ENCODE measurements at regions not wholly inside any gene's neighbourhood (a gene's known extent, or its start where the extent isn't known, plus 50 kb on each side); places are given as distances from the start of the nearest gene placed in this dataset.

GRCh38 chr4:54359919-54360650 is 131.0 kb downstream of the PDGFRA start:
- H3K27ac ChIP-seq = no peak overlapping the region
- no peak overlapping the region for H3K4me3 ChIP-seq
- H3K27me3 ChIP-seq = no peaks in the 10 kb centered on the region
- intact Hi-C loops (cut with DNase I) = no loop called here
- no peaks in the 10 kb centered on the region for H3K9me3 ChIP-seq
- no peaks in the 10 kb centered on the region for H3K36me3 ChIP-seq
- TF ChIP-seq CTCF (IDR thresholded peaks at IDR 0.05) = no peak
- DNase-seq (ENCODE audit: extremely low spot score in 2 of 2) = no peak
- H3K4me1 ChIP-seq = no peaks in the 10 kb centered on the region

GRCh38 chr4:54363037-54363436 is 133.9 kb downstream of the PDGFRA start:
- no peak for DNase-seq (ENCODE audit: extremely low spot score in 2 of 2)
- Histone ChIP-seq H3K4me1 (no peaks in the 10 kb centered on the region), H3K4me3 (no peak overlapping the region), H3K27me3 (no peaks in the 10 kb centered on the region), H3K36me3 (no peaks in the 10 kb centered on the region), H3K9me3 (no peaks in the 10 kb centered on the region), H3K27ac (no peak overlapping the region)
- TF ChIP-seq POLR2AphosphoS5 (IDR thresholded peaks at IDR 0.05; ENCODE audit: insufficient read depth in 1 of 2, low read depth in 1 of 2) (no peak), CTCF (IDR thresholded peaks at IDR 0.05) (no peak), POLR2A (IDR thresholded peaks at IDR 0.05) (no peak)
- intact Hi-C loops (cut with DNase I) = no loop called here

GRCh38 chr4:54365691-54366090 is 136.6 kb downstream of the PDGFRA start:
- TF ChIP-seq CTCF (IDR thresholded peaks at IDR 0.05) (no peak), POLR2AphosphoS5 (IDR thresholded peaks at IDR 0.05; ENCODE audit: insufficient read depth in 1 of 2, low read depth in 1 of 2) (no peak), POLR2A (IDR thresholded peaks at IDR 0.05) (no peak)
- DNase-seq (ENCODE audit: extremely low spot score in 2 of 2) = no peak
- Histone ChIP-seq H3K4me3 (no peak overlapping the region), H3K27ac (no peak overlapping the region), H3K27me3 (no peaks in the 10 kb centered on the region), H3K9me3 (no peaks in the 10 kb centered on the region), H3K36me3 (no peaks in the 10 kb centered on the region), H3K4me1 (no peaks in the 10 kb centered on the region)
- intact Hi-C loops (cut with DNase I) = no loop called here

- Histone ChIP-seq H3K27ac (no peak overlapping the region), H3K27me3 (no peaks in the 10 kb centered on the region), H3K4me1 (no peaks in the 10 kb centered on the region), H3K36me3 (no peaks in the 10 kb centered on the region), H3K9me3 (no peaks in the 10 kb centered on the region), H3K4me3 (no peak overlapping the region)
- no peak for DNase-seq (ENCODE audit: extremely low spot score in 2 of 2)
- no peak for TF ChIP-seq POLR2A (IDR thresholded peaks at IDR 0.05)
- no peak for TF ChIP-seq CTCF (IDR thresholded peaks at IDR 0.05)
- TF ChIP-seq POLR2AphosphoS5 (IDR thresholded peaks at IDR 0.05; ENCODE audit: insufficient read depth in 1 of 2, low read depth in 1 of 2) = no peak
- intact Hi-C loops (cut with DNase I) = no loop called here
Measured at GRCh38 chr4:54367059-54367458, 138.0 kb downstream of the PDGFRA start.
